HEK293 (cell line): ENCODE measurements at regions not wholly inside any gene's neighbourhood (a gene's known extent, or its start where the extent isn't known, plus 50 kb on each side); places are given as distances from the start of the nearest gene placed in this dataset.

ENCODE experiments used
- CTCF ChIA-PET: fragments of 350-600 bp; formaldehyde crosslinking; extraction: SDS; loops from one replicate; lab custom pipeline; 2021; ENCODE audit warnings: antibody characterized with exemption; lab: Yijun Ruan, JAX
- POLR2A ChIA-PET: fragments of 300-600 bp; formaldehyde crosslinking; extraction: SDS; loops from one replicate; lab custom pipeline; 2020; ENCODE audit warnings: antibody characterized with exemption, inconsistent platforms; lab: Yijun Ruan, JAX
- H3K27ac ChIP-seq: fragments of 200-500 bp; sonication (Bioruptor generic); 2 replicates; pipeline ENCODE4 v1.5.1; 2014; ENCODE audit warnings: low read depth, low read length, control low read depth, inconsistent platforms; ENCODE audit errors: extremely low read depth
- H3K36me3 ChIP-seq, 2 experiments: fragments of 200-500 bp in 1 of 2; sonication (Bioruptor generic) in 1 of 2; 1 replicate in 1 of 2; 2 replicates in 1 of 2; pipeline ENCODE4 v1.5.1; 2014 to 2017; ENCODE audit warnings: inconsistent platforms in 2 of 2, low read length in 2 of 2; ENCODE audit not compliant: control insufficient read depth in 2 of 2, insufficient read depth in 1 of 2
- H3K4me1 ChIP-seq: fragments of 200-500 bp; sonication (Bioruptor generic); 2 replicates; pipeline ENCODE4 v1.5.1; 2014; ENCODE audit warnings: mild to moderate bottlenecking, low read length, inconsistent platforms; ENCODE audit not compliant: control insufficient read depth, insufficient read depth
- H3K4me3 ChIP-seq: 2 replicates; pipeline ENCODE4 v1.5.1; 2011; ENCODE audit warnings: low read depth, mild to moderate bottlenecking, control low read depth, low read length, moderate library complexity
- H3K9me3 ChIP-seq: fragments of 200-500 bp; sonication (Bioruptor generic); 2 replicates; pipeline ENCODE4 v1.5.1; 2014; ENCODE audit warnings: low read depth, low read length, inconsistent platforms; ENCODE audit not compliant: control insufficient read depth, insufficient read depth
- AEBP2 ChIP-seq: fragments of 450-650 bp; formaldehyde crosslinking; IDR thresholded peaks from 2 replicates; pipeline ENCODE4 v1.5.1; 2016; ENCODE audit warnings: missing biosample characterization, missing genetic modification characterization, borderline replicate concordance
- EGR2 ChIP-seq: fragments of 450-650 bp; formaldehyde crosslinking; IDR thresholded peaks from 2 replicates; pipeline ENCODE4 v1.5.1; 2016; ENCODE audit warnings: low read depth, missing biosample characterization, missing genetic modification characterization
- KLF8 ChIP-seq: fragments of 450-650 bp; formaldehyde crosslinking; IDR thresholded peaks from 2 replicates; pipeline ENCODE4 v1.5.1; 2016; ENCODE audit warnings: missing biosample characterization, missing genetic modification characterization
- OSR2 ChIP-seq: fragments of 450-650 bp; formaldehyde crosslinking; IDR thresholded peaks from 2 replicates; pipeline ENCODE4 v1.5.1; 2016; ENCODE audit warnings: missing biosample characterization, missing genetic modification characterization
- PRDM4 ChIP-seq: fragments of 450-650 bp; formaldehyde crosslinking; IDR thresholded peaks from 2 replicates; pipeline ENCODE4 v1.5.1; 2017; ENCODE audit warnings: missing biosample characterization, missing genetic modification characterization
- REST ChIP-seq: fragments of 450-650 bp; formaldehyde crosslinking; IDR thresholded peaks from 2 replicates; pipeline ENCODE4 v1.5.1; 2016; ENCODE audit warnings: missing biosample characterization, missing genetic modification characterization
- SP7 ChIP-seq: fragments of 450-650 bp; formaldehyde crosslinking; IDR thresholded peaks from 2 replicates; pipeline ENCODE4 v1.5.1; 2016; ENCODE audit warnings: missing biosample characterization, missing genetic modification characterization
- ZEB2 ChIP-seq: fragments of 450-650 bp; formaldehyde crosslinking; IDR thresholded peaks from 2 replicates; pipeline ENCODE4 v1.5.1; 2016; ENCODE audit warnings: missing biosample characterization, missing genetic modification characterization
- ZFHX2 ChIP-seq: fragments of 450-650 bp; formaldehyde crosslinking; conservative IDR thresholded peaks from 2 replicates; pipeline ENCODE4 v1.5.1; 2016; ENCODE audit warnings: missing biosample characterization, missing genetic modification characterization
- ZNF169 ChIP-seq: fragments of 450-650 bp; formaldehyde crosslinking; IDR thresholded peaks from 2 replicates; pipeline ENCODE4 v1.5.1; 2016; ENCODE audit warnings: missing biosample characterization, missing genetic modification characterization
- ZNF280D ChIP-seq: fragments of 450-650 bp; formaldehyde crosslinking; IDR thresholded peaks from 2 replicates; pipeline ENCODE4 v1.5.1; 2016; ENCODE audit warnings: missing biosample characterization, missing genetic modification characterization
- ZNF600 ChIP-seq: fragments of 450-650 bp; formaldehyde crosslinking; IDR thresholded peaks from 2 replicates; pipeline ENCODE4 v1.5.1; 2016; ENCODE audit warnings: missing biosample characterization, missing genetic modification characterization
- ZNF701 ChIP-seq: fragments of 450-650 bp; formaldehyde crosslinking; IDR thresholded peaks from 2 replicates; pipeline ENCODE4 v1.5.1; 2016; ENCODE audit warnings: missing biosample characterization, missing genetic modification characterization
- TF ChIP-seq, protein P1 (sequence below): fragments of 450-650 bp; IDR thresholded peaks from 2 replicates; pipeline ENCODE4 v1.5.1; 2018; ENCODE audit warnings: missing biosample characterization, missing genetic modification characterization
- TF ChIP-seq, protein P2 (sequence below): fragments of 450-650 bp; formaldehyde crosslinking; IDR thresholded peaks from 2 replicates; pipeline ENCODE4 v1.5.1; 2016; ENCODE audit warnings: missing biosample characterization, missing genetic modification characterization
- TF ChIP-seq, protein P3 (sequence below): fragments of 450-650 bp; formaldehyde crosslinking; IDR thresholded peaks from 2 replicates; pipeline ENCODE4 v1.5.1; 2016; ENCODE audit warnings: missing biosample characterization, missing genetic modification characterization
- TF ChIP-seq, protein P4 (sequence below): fragments of 450-650 bp; formaldehyde crosslinking; IDR thresholded peaks from 2 replicates; pipeline ENCODE4 v1.5.1; 2016; ENCODE audit warnings: missing biosample characterization, missing genetic modification characterization

DNA sequence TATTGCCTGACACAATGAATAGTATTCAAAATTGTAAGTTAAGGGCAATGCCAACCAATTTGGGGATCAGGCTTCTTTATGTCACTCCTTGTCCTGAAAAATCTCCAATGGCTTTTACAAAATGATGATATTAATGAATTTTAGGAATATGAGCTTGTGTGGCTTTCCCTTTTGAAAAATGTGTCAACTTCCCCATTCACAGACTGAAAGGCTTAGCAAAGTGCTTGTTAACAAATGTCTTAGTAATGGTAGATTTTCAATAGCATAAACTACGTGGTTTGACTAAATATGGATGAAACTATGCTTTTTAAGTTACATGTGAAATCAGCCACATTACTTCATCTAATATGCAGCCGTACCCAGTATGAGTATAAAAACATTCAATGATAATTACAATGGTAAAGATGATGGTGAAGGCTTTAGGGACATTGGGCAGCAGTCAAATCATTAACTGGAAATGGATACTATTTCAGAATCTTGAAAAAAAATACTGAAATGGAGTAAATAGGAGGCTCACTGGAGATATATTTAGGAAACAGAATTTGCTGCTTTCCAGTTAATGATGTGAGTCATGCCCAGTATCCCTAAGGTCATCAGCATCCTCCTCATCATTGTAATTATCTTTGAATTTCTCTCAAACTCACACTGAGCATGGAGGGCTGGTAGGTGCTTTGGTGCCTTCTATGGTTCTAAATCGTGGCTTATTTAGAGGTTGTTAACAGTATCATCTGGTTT, 113.3 kb upstream of the ZNF608 start:
- Histone ChIP-seq H3K4me3 (no peak overlapping the region), H3K4me1 (peaks cover 12% of the 10 kb centered on the region), H3K27ac (no peak overlapping the region), H3K9me3 (no peaks in the 10 kb centered on the region), H3K36me3 (no peaks in the 10 kb centered on the region)
- no peak for TF ChIP-seq PRDM4 (tag by site-specific recombination)
- TF ChIP-seq, protein P1, sequence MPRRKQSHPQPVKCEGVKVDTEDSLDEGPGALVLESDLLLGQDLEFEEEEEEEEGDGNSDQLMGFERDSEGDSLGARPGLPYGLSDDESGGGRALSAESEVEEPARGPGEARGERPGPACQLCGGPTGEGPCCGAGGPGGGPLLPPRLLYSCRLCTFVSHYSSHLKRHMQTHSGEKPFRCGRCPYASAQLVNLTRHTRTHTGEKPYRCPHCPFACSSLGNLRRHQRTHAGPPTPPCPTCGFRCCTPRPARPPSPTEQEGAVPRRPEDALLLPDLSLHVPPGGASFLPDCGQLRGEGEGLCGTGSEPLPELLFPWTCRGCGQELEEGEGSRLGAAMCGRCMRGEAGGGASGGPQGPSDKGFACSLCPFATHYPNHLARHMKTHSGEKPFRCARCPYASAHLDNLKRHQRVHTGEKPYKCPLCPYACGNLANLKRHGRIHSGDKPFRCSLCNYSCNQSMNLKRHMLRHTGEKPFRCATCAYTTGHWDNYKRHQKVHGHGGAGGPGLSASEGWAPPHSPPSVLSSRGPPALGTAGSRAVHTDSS (tag by site-specific recombination), result 0 out of 2 replicates have a peak, but pooled peaks have one; percentile 32
- POLR2A ChIA-PET, result no interaction called here
- CTCF ChIA-PET, result no interaction called here

GRCh38 chr5:124860291-124860655, 113.8 kb upstream of the ZNF608 start:
- TF ChIP-seq, protein P2, sequence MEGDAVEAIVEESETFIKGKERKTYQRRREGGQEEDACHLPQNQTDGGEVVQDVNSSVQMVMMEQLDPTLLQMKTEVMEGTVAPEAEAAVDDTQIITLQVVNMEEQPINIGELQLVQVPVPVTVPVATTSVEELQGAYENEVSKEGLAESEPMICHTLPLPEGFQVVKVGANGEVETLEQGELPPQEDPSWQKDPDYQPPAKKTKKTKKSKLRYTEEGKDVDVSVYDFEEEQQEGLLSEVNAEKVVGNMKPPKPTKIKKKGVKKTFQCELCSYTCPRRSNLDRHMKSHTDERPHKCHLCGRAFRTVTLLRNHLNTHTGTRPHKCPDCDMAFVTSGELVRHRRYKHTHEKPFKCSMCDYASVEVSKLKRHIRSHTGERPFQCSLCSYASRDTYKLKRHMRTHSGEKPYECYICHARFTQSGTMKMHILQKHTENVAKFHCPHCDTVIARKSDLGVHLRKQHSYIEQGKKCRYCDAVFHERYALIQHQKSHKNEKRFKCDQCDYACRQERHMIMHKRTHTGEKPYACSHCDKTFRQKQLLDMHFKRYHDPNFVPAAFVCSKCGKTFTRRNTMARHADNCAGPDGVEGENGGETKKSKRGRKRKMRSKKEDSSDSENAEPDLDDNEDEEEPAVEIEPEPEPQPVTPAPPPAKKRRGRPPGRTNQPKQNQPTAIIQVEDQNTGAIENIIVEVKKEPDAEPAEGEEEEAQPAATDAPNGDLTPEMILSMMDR (tag by site-specific recombination), result no peak
- TF ChIP-seq OSR2 (tag by site-specific recombination) (peak; percentile 47; the same call in 1 of the 2 replicates), ZNF701 (tag by site-specific recombination) (no peak), AEBP2 (tag by site-specific recombination) (no peak), SP7 (peak; percentile 45; the same call in 1 of the 2 replicates), ZNF169 (no peak), KLF8 (tag by site-specific recombination) (no peak), EGR2 (tag by site-specific recombination) (no peak), ZNF600 (0 out of 2 replicates have a peak, but pooled peaks have one; percentile 25), ZEB2 (tag by site-specific recombination) (0 out of 2 replicates have a peak, but pooled peaks have one; percentile 13), ZFHX2 (tag by site-specific recombination) (no peak; the same call in 1 of the 2 replicates), REST (tag by site-specific recombination) (no peak), ZNF280D (tag by site-specific recombination) (no peak)
- TF ChIP-seq, protein P3, sequence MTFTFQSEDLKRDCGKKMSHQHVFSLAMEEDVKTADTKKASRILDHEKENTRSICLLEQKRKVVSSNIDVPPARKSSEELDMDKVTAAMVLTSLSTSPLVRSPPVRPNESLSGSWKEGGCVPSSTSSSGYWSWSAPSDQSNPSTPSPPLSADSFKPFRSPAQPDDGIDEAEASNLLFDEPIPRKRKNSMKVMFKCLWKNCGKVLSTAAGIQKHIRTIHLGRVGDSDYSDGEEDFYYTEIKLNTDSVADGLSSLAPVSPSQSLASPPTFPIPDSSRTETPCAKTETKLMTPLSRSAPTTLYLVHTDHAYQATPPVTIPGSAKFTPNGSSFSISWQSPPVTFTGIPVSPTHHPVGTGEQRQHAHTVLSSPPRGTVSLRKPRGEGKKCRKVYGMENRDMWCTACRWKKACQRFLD, result no peak
- TF ChIP-seq, protein P4, sequence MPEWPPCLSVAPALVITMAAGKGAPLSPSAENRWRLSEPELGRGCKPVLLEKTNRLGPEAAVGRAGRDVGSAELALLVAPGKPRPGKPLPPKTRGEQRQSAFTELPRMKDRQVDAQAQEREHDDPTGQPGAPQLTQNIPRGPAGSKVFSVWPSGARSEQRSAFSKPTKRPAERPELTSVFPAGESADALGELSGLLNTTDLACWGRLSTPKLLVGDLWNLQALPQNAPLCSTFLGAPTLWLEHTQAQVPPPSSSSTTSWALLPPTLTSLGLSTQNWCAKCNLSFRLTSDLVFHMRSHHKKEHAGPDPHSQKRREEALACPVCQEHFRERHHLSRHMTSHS (tag by site-specific recombination), result no peak
- H3K36me3 ChIP-seq, result no peaks in the 10 kb centered on the region
- POLR2A ChIA-PET, result no interaction called here
- H3K4me1 ChIP-seq, result peaks cover 12% of the 10 kb centered on the region
- CTCF ChIA-PET, result no interaction called here
- H3K27ac ChIP-seq, result no peak overlapping the region
- H3K9me3 ChIP-seq, result no peaks in the 10 kb centered on the region
- no peak overlapping the region for H3K4me3 ChIP-seq
